ENCODE measurements at regions not wholly inside any gene's neighbourhood (a gene's known extent, or its start where the extent isn't known, plus 50 kb on each side); places are given as distances from the start of the nearest gene placed in this dataset.

- TF ChIP-seq RNF2 (IDR thresholded peaks at IDR 0.05; ENCODE audit: borderline replicate concordance, low read depth, low read length, missing control alignments, poor library complexity, severe bottlenecking) (no peak), RAD21 (IDR thresholded peaks at IDR 0.05 in 1 of 2, conservative IDR thresholded peaks at IDR 0.05 in 1 of 2; ENCODE audit: low read depth in 2 of 2, low read length in 2 of 2) (no peak), GABPA (IDR thresholded peaks at IDR 0.05; ENCODE audit: borderline replicate concordance, insufficient read depth, low read length) (no peak), FOSL1 (IDR thresholded peaks at IDR 0.05; ENCODE audit: insufficient read depth, low read depth, low read length) (no peak), ATF3 (IDR thresholded peaks at IDR 0.05; ENCODE audit: insufficient read depth, low read depth, low read length) (no peak)
Measured at GRCh38 chr1:102102276-102102780, 105.6 kb upstream of the OLFM3 start.

Data from H1 (cell line).